ENCODE measurements at regions not wholly inside any gene's neighbourhood (a gene's known extent, or its start where the extent isn't known, plus 50 kb on each side); places are given as distances from the start of the nearest gene placed in this dataset.

DNA sequence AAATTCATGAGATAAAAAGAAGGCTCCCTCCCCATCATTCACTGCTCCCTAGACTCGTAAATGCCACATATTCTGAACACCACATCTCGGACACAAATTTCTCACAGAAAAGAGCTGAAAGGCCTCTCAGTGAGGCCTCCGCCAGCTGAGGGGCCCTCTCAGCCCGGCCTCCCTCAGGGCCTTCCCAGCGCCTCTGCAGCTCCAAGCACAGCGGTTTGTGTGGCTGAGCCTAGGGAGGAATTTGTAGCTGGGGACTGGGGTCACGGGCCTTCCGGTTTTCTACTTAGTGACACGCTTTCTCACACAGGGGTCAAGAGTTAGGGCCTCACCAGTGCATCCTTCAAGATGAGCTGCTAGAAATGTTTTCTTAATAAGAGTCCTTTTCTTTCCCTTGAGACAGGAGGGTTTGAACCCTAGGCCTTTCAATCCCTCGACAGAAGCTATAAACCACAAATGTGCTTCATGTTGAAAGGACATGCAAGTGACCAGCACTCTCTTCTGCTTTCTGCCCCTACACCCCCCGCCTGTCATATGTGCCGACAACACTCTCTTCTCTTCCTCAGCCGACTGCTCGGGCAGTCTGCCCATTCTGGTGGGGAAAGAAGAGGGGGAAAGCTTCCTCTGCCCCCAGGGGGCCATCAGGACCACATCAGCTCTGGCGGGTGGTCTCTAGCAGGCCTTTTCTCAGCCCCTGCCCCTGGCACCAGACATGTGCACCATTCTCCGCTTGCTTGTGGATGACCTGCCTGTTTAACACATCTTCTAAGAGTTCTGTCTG is 104.9 kb downstream of the CHIC2 start:
- Histone ChIP-seq H3K27me3 (no peaks in the 10 kb centered on the region), H3K36me3 (no peaks in the 10 kb centered on the region), H3K4me1 (no peaks in the 10 kb centered on the region), H3K9me3 (no peaks in the 10 kb centered on the region), H3K27ac (no peak overlapping the region), H3K4me3 (no peak overlapping the region)
- DNase-seq = no peak
- TF ChIP-seq, protein P1, sequence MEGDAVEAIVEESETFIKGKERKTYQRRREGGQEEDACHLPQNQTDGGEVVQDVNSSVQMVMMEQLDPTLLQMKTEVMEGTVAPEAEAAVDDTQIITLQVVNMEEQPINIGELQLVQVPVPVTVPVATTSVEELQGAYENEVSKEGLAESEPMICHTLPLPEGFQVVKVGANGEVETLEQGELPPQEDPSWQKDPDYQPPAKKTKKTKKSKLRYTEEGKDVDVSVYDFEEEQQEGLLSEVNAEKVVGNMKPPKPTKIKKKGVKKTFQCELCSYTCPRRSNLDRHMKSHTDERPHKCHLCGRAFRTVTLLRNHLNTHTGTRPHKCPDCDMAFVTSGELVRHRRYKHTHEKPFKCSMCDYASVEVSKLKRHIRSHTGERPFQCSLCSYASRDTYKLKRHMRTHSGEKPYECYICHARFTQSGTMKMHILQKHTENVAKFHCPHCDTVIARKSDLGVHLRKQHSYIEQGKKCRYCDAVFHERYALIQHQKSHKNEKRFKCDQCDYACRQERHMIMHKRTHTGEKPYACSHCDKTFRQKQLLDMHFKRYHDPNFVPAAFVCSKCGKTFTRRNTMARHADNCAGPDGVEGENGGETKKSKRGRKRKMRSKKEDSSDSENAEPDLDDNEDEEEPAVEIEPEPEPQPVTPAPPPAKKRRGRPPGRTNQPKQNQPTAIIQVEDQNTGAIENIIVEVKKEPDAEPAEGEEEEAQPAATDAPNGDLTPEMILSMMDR (IDR thresholded peaks at IDR 0.05) = no peak
- TF ChIP-seq POLR2A (IDR thresholded peaks at IDR 0.05) (no peak), POLR2AphosphoS5 (IDR thresholded peaks at IDR 0.05) (no peak), EP300 (IDR thresholded peaks at IDR 0.05) (no peak)
- 90 to 91% methylated on average over 16 of the region's 16 CpGs for WGBS, 2 donors
- intact Hi-C loops (cut with DNase I) = no loop called here

DNA sequence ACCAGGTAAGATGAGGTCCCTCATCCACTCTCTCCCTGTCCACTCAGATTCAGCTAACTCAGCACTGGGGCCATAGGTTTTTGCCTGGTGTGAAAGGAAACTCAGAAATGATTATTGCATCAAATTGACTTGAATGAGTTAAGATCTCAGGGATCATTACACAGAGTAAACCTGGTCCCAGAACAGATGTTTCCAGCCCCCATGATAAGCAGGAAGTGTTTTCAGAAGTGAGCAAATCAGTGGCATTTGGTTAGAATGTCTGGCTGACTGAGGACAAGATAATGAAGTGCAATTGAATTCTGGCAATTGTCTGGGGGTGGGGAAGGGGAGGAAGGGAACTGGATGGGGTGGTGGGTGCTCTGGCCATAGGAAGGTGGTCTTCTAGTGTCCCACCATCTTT is 108.0 kb downstream of the CHIC2 start:
- no peak for DNase-seq
- intact Hi-C loops (cut with DNase I) = no loop called here
- Histone ChIP-seq H3K36me3 (no peaks in the 10 kb centered on the region), H3K27me3 (no peaks in the 10 kb centered on the region), H3K4me3 (no peak overlapping the region), H3K9me3 (no peaks in the 10 kb centered on the region), H3K4me1 (no peaks in the 10 kb centered on the region), H3K27ac (no peak overlapping the region)
- TF ChIP-seq, protein P1 (IDR thresholded peaks at IDR 0.05) = no peak
- no peak for TF ChIP-seq EP300 (IDR thresholded peaks at IDR 0.05)

DNA sequence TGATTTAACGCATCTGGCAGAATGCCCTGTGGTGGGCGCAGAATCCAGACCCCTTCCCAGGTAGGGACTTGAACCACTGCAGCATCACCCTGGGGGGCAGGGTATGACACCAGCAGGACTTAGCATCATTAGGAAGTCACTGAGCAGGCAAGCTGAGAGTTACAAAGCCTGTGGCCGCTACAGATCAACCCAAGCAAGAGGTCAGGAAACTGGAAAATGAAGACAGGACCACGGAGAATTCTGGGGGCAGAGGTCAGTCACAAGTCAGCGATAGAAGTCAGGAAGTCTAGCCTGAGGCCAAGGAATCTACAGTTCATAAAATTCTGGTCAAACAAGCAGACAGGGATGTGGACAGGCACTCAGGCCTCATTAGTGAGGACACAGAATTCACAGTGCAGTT is 108.4 kb downstream of the CHIC2 start:
- WGBS, 2 donors = 74 to 83% methylated on average over 5 of the region's 5 CpGs
- Histone ChIP-seq H3K4me3 (no peak overlapping the region), H3K9me3 (no peaks in the 10 kb centered on the region), H3K36me3 (no peaks in the 10 kb centered on the region), H3K27me3 (no peaks in the 10 kb centered on the region), H3K27ac (no peak overlapping the region), H3K4me1 (no peaks in the 10 kb centered on the region)
- no peak for DNase-seq
- TF ChIP-seq POLR2A (IDR thresholded peaks at IDR 0.05) (no peak), EP300 (IDR thresholded peaks at IDR 0.05) (no peak), POLR2AphosphoS5 (IDR thresholded peaks at IDR 0.05) (no peak)
- TF ChIP-seq, protein P1 (IDR thresholded peaks at IDR 0.05) = no peak
- intact Hi-C loops (cut with DNase I) = no loop called here

DNA sequence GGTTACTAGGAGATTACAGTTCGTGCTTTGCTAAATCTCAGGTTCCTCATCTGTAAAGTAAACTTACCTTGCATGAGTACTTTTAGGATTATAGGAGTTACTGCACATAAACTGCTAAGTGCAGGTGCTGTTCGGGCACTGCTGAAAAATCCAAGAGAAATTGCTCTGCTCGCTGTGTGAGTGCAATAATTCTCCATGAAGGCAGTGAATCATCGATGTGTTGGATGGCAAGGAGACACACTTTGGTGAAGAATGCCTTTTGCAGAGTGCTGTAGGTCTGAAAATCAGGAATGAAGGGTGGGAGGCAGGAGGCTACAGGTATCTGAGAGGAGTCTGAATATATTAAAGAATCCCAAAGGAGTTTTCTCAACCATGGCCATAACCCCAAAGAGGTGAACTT is 113.0 kb downstream of the CHIC2 start:
- 80 to 87% methylated on average over 4 of the region's 4 CpGs for WGBS, 2 donors

More for the DNA sequence above, 113.0 kb downstream of the CHIC2 start:
- H3K4me3 ChIP-seq = no peak overlapping the region
- intact Hi-C loops (cut with DNase I) = no loop called here
- H3K36me3 ChIP-seq = no peaks in the 10 kb centered on the region
- peaks cover 0 to 5% (median 0%) of the 10 kb centered on the region in 3 donors for H3K27me3 ChIP-seq
- TF ChIP-seq POLR2AphosphoS5 (IDR thresholded peaks at IDR 0.05) (no peak), EP300 (IDR thresholded peaks at IDR 0.05) (no peak), POLR2A (IDR thresholded peaks at IDR 0.05) (no peak)
- TF ChIP-seq, protein P1 (IDR thresholded peaks at IDR 0.05) = no peak
- no peaks in the 10 kb centered on the region for H3K4me1 ChIP-seq
- H3K27ac ChIP-seq = no peak overlapping the region
- H3K9me3 ChIP-seq = no peaks in the 10 kb centered on the region
- no peak for DNase-seq
